SK-N-SH treated with all-trans-retinoic acid at 6 μM for 48 hours (cell line): ENCODE measurements at regions not wholly inside any gene's neighbourhood (a gene's known extent, or its start where the extent isn't known, plus 50 kb on each side); places are given as distances from the start of the nearest gene placed in this dataset.
A peak's percentile ranks its signal among the peaks of the same experiment; 100 is the strongest.

Experiments
- ATAC-seq: fragments of 200-7000 bp; cut with Tn5 transposase; 3 replicates; pipeline ENCODE4 v1.9.1; 2020; ENCODE audit warnings: mild to moderate bottlenecking, moderate library complexity
- ARNTL ChIP-seq: fragments of 450-650 bp; formaldehyde crosslinking; IDR thresholded peaks from 2 replicates; pipeline ENCODE4 v1.5.0; 2020; ENCODE audit warnings: low read depth, mild to moderate bottlenecking, moderate library complexity, borderline replicate concordance
- BACH2 ChIP-seq: fragments of 250-450 bp; sonication (Bioruptor Pico); IDR thresholded peaks from 2 replicates; pipeline ENCODE4 v1.9.0; 2021; ENCODE audit warnings: mild to moderate bottlenecking, borderline replicate concordance
- CREB5 ChIP-seq: fragments of 250-450 bp; sonication (Bioruptor Pico); IDR thresholded peaks from 2 replicates; pipeline ENCODE4 v1.5.1; 2020; ENCODE audit warnings: low read depth, mild to moderate bottlenecking, moderate library complexity
- CSDC2 ChIP-seq: fragments of 250-450 bp; sonication (Bioruptor Pico); IDR thresholded peaks from 2 replicates; pipeline ENCODE4 v1.5.0; 2020; ENCODE audit warnings: mild to moderate bottlenecking, moderate library complexity
- ESRRG ChIP-seq: fragments of 250-450 bp; sonication (Bioruptor Pico); IDR thresholded peaks from 2 replicates; pipeline ENCODE4 v1.6.1; 2021; ENCODE audit warnings: mild to moderate bottlenecking
- GLIS3 ChIP-seq: fragments of 250-450 bp; sonication (Bioruptor Pico); IDR thresholded peaks from 2 replicates; pipeline ENCODE4 v1.5.0; 2020; ENCODE audit warnings: mild to moderate bottlenecking, moderate library complexity
- ISL1 ChIP-seq: fragments of 250-450 bp; sonication (Bioruptor Pico); IDR thresholded peaks from 2 replicates; pipeline ENCODE4 v2.1.2; 2022; ENCODE audit warnings: mild to moderate bottlenecking, moderate library complexity
- OSR1 ChIP-seq: fragments of 250-450 bp; sonication (Bioruptor Pico); IDR thresholded peaks from 2 replicates; pipeline ENCODE4 v1.8.0; 2022; ENCODE audit warnings: moderate library complexity, mild to moderate bottlenecking, inconsistent platforms
- POU6F1 ChIP-seq: fragments of 250-450 bp; sonication (Bioruptor Pico); IDR thresholded peaks from 2 replicates; pipeline ENCODE4 v1.8.0; 2021; ENCODE audit warnings: low read depth, mild to moderate bottlenecking, moderate library complexity, borderline replicate concordance
- PPARA ChIP-seq: fragments of 250-450 bp; sonication (Bioruptor Pico); IDR thresholded peaks from 2 replicates; pipeline ENCODE4 v1.5.0; 2020; ENCODE audit warnings: mild to moderate bottlenecking, borderline replicate concordance
- RARB ChIP-seq: fragments of 250-450 bp; sonication (Bioruptor Pico); IDR thresholded peaks from 2 replicates; pipeline ENCODE4 v1.8.0; 2021; ENCODE audit warnings: mild to moderate bottlenecking, moderate library complexity
- SNAI2 ChIP-seq: fragments of 250-450 bp; sonication (Bioruptor Pico); IDR thresholded peaks from 2 replicates; pipeline ENCODE4 v1.5.0; 2020; ENCODE audit warnings: mild to moderate bottlenecking, moderate library complexity
- TCF4 ChIP-seq: fragments of 250-450 bp; sonication (Bioruptor Pico); IDR thresholded peaks from 2 replicates; pipeline ENCODE4 v1.8.0; 2021; ENCODE audit warnings: mild to moderate bottlenecking, moderate library complexity, borderline replicate concordance
- TOX ChIP-seq: fragments of 250-450 bp; sonication (Bioruptor Pico); IDR thresholded peaks from 2 replicates; pipeline ENCODE4 v1.8.0; 2021; ENCODE audit warnings: mild to moderate bottlenecking, moderate library complexity, borderline replicate concordance
- TSHZ2 ChIP-seq: fragments of 250-450 bp; sonication (Bioruptor Pico); IDR thresholded peaks from 2 replicates; pipeline ENCODE4 v1.5.0; 2020; ENCODE audit warnings: mild to moderate bottlenecking, moderate library complexity
- ZC3H10 ChIP-seq: fragments of 250-450 bp; sonication (Bioruptor Pico); IDR thresholded peaks from 2 replicates; pipeline ENCODE4 v1.5.1; 2021; ENCODE audit warnings: mild to moderate bottlenecking, moderate library complexity
- ZFP3 ChIP-seq: fragments of 250-450 bp; sonication (Bioruptor Pico); IDR thresholded peaks from 2 replicates; pipeline ENCODE4 v1.5.0; 2020; ENCODE audit warnings: mild to moderate bottlenecking, moderate library complexity
- ZFP30 ChIP-seq: fragments of 450-650 bp; formaldehyde crosslinking; IDR thresholded peaks from 2 replicates; pipeline ENCODE4 v1.5.0; 2022; ENCODE audit warnings: mild to moderate bottlenecking, moderate library complexity
- ZNF70 ChIP-seq: fragments of 450-650 bp; formaldehyde crosslinking; IDR thresholded peaks from 2 replicates; pipeline ENCODE4 v1.5.0; 2020; ENCODE audit warnings: mild to moderate bottlenecking, moderate library complexity
- ZNF8 ChIP-seq: fragments of 450-650 bp; formaldehyde crosslinking; IDR thresholded peaks from 2 replicates; pipeline ENCODE4 v1.5.0; 2020; ENCODE audit warnings: mild to moderate bottlenecking, moderate library complexity
- TF ChIP-seq, protein P1 (sequence below): fragments of 250-450 bp; sonication (Bioruptor Pico); IDR thresholded peaks from 2 replicates; pipeline ENCODE4 v1.8.0; 2020; ENCODE audit warnings: mild to moderate bottlenecking, moderate library complexity, borderline replicate concordance

- ATAC-seq, result peak; percentile 94
- TF ChIP-seq RARB (CRISPR knock-in tag) (peak; percentile 62; the same call in 1 of the 2 replicates), TOX (peak; percentile 82), ISL1 (CRISPR knock-in tag) (peak; percentile 70), ZNF70 (no peak), ZC3H10 (CRISPR knock-in tag) (peak; percentile 87)
- TF ChIP-seq, protein P1, sequence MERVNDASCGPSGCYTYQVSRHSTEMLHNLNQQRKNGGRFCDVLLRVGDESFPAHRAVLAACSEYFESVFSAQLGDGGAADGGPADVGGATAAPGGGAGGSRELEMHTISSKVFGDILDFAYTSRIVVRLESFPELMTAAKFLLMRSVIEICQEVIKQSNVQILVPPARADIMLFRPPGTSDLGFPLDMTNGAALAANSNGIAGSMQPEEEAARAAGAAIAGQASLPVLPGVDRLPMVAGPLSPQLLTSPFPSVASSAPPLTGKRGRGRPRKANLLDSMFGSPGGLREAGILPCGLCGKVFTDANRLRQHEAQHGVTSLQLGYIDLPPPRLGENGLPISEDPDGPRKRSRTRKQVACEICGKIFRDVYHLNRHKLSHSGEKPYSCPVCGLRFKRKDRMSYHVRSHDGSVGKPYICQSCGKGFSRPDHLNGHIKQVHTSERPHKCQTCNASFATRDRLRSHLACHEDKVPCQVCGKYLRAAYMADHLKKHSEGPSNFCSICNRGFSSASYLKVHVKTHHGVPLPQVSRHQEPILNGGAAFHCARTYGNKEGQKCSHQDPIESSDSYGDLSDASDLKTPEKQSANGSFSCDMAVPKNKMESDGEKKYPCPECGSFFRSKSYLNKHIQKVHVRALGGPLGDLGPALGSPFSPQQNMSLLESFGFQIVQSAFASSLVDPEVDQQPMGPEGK, result peak; percentile 42; the same call in 1 of the 2 replicates
Measured at GRCh38 chr3:166527325-166527724, 690.1 kb upstream of the BCHE start.

DNA sequence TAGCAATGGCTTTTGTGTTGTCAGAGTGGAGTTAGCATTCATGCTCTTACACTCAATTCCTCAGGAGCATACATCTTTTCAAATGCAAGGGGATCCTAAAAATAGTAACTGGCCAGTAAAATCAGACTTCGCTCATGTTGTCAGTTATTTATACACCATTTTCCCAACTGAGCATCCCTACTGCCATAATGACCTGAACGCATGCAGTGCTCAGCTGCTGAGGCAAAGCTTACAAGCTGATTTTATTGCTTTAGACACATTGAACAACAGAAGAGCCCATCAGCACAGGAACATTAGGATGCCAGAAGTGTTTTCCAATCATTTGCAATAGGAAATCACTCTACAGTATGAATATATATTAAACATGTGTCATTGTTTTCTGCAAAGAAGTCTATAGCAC, 689.7 kb upstream of the BCHE start:
- ATAC-seq, result peak; percentile 87
- TF ChIP-seq ZNF8 (CRISPR knock-in tag) (no peak), ZNF70 (no peak), POU6F1 (no peak), ZC3H10 (CRISPR knock-in tag) (no peak), TSHZ2 (CRISPR knock-in tag) (no peak), ZFP3 (no peak), BACH2 (CRISPR knock-in tag) (no peak), ZFP30 (no peak), CREB5 (CRISPR knock-in tag) (no peak)

DNA sequence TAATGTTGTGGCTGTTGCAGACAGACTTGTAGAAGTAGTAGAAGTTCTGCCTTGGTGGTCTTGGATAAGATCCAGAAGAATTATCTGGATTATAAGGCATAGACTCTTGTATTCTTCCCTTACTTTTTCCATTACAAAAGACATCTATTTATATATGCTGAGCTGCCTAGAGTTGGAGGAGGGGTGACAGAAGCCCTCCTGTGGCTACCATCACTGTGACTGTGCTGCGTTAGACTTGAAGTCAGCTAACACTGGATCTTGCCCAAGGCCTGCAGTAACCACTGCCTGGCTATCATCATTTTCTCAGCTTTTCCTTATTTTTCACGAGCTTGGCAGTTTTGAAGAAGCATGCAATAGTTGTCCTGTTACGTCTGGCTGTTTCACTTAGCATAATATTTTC, 684.8 kb upstream of the BCHE start:
- no peak for ATAC-seq
- TF ChIP-seq ARNTL (CRISPR knock-in tag), result no peak
- TF ChIP-seq RARB (CRISPR knock-in tag), result no peak
- no peak for TF ChIP-seq ZNF8 (CRISPR knock-in tag)
- TF ChIP-seq ESRRG (CRISPR knock-in tag), result no peak
- no peak for TF ChIP-seq TCF4
- no peak for TF ChIP-seq CSDC2 (CRISPR knock-in tag)
- no peak for TF ChIP-seq CREB5 (CRISPR knock-in tag)
- TF ChIP-seq GLIS3 (CRISPR knock-in tag), result no peak

DNA sequence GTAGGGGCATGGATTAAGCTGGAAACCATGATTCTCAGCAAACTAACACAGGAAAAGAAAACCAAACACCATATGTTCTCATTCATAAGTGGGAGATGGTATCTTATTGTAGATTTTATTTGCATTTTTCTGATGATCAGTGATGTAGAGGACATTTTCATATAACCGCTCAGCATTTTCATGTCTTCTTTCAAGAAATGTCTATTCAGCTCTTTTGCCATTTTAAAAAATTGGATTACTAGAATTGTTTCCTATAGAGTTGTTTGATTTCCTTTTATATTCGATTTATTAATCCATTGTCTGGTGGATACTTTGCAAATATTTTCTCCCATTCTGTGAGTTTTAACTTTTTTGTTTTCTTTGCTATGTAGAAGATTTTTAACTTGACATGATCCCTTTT, 682.2 kb upstream of the BCHE start:
- no peak for ATAC-seq
- no peak for TF ChIP-seq PPARA
- TF ChIP-seq ARNTL (CRISPR knock-in tag), result no peak
- TF ChIP-seq POU6F1, result no peak
- no peak for TF ChIP-seq TOX
- no peak for TF ChIP-seq CSDC2 (CRISPR knock-in tag)
- no peak for TF ChIP-seq SNAI2 (CRISPR knock-in tag)
- no peak for TF ChIP-seq ZC3H10 (CRISPR knock-in tag)
- TF ChIP-seq ZNF8 (CRISPR knock-in tag), result no peak
- TF ChIP-seq, protein P1, result no peak
- TF ChIP-seq OSR1, result no peak
- no peak for TF ChIP-seq ISL1 (CRISPR knock-in tag)
- TF ChIP-seq ZNF70, result no peak
- TF ChIP-seq TSHZ2 (CRISPR knock-in tag), result no peak
